B cell (primary cell): ENCODE measurements at regions not wholly inside any gene's neighbourhood (a gene's known extent, or its start where the extent isn't known, plus 50 kb on each side); places are given as distances from the start of the nearest gene placed in this dataset.

Experiments used
- ATAC-seq: fragments of 200-7000 bp; cut with Tn5 transposase; one replicate; pipeline ENCODE4 v1.10.0; 2021; ENCODE audit warnings: low read depth, mild to moderate bottlenecking, moderate number of reproducible peaks, moderate library complexity
- CTCF ChIA-PET: fragments of 350-600 bp; sonication (Branson Sonifier 250); formaldehyde crosslinking; loops from one replicate; lab custom pipeline; 2021; ENCODE audit warnings: antibody characterized with exemption, inconsistent platforms; lab: Charles Lee
- POLR2A ChIA-PET: fragments of 350-600 bp; sonication (Branson Sonifier 250); formaldehyde crosslinking; loops from one replicate; lab custom pipeline; 2021; ENCODE audit warnings: antibody characterized with exemption; lab: Charles Lee
- DNase-seq: peaks from one replicate; pipeline ENCODE4 v3.0.0; 2013
- H2AFZ ChIP-seq: 2 replicates; pipeline ENCODE4 v1.6.1; 2012; ENCODE audit warnings: mild to moderate bottlenecking, low read depth, low read length; ENCODE audit not compliant: insufficient read depth, poor library complexity, severe bottlenecking
- H3K27ac ChIP-seq, 2 donors: 1 replicate in 1 of 2; 2 replicates in 1 of 2; pipeline ENCODE4 v1.5.1; 2012 to 2013; ENCODE audit warnings: low read length in 2 of 2, mild to moderate bottlenecking in 2 of 2, moderate library complexity in 1 of 2
- H3K27me3 ChIP-seq, 4 experiments: fragments of 200-600 bp in 1 of 4; sonication (generic) in 1 of 4; replicated peaks in 1 of 4; 1 replicate in 2 of 4; 2 replicates in 2 of 4; pipeline versions ENCODE4 v1.6.1 to v1.7.0; 2013 to 2016; ENCODE audit warnings: low read length in 3 of 4, mild to moderate bottlenecking in 2 of 4, mixed read lengths in 1 of 4, moderate library complexity in 1 of 4; ENCODE audit not compliant: insufficient read depth in 4 of 4, control insufficient read depth in 3 of 4; ENCODE audit errors: control extremely low read depth in 1 of 4
- H3K36me3 ChIP-seq, 2 experiments: replicated peaks in 1 of 2; 1 replicate in 1 of 2; 2 replicates in 1 of 2; pipeline versions ENCODE4 v1.6.1 to v1.7.1; 2013; ENCODE audit warnings: low read length in 1 of 2; ENCODE audit not compliant: insufficient read depth in 2 of 2, control insufficient read depth in 1 of 2; ENCODE audit errors: control extremely low read depth in 1 of 2, extremely low read depth in 1 of 2
- H3K4me1 ChIP-seq, 2 donors: fragments of 200-600 bp in 1 of 2; sonication (generic) in 1 of 2; 1 replicate in 1 of 2; 2 replicates in 1 of 2; pipeline versions ENCODE4 v1.5.1 to v1.6.1; 2013 to 2017; ENCODE audit warnings: low read length in 2 of 2; ENCODE audit not compliant: control insufficient read depth in 2 of 2, insufficient read depth in 2 of 2
- H3K4me2 ChIP-seq: replicated peaks from 2 replicates; pipeline ENCODE3; 2012; ENCODE audit warnings: mild to moderate bottlenecking, low read depth, low read length; ENCODE audit not compliant: poor library complexity, severe bottlenecking
- H3K4me3 ChIP-seq, 5 experiments: fragments of 200-600 bp in 1 of 5; sonication (generic) in 1 of 5; 1 replicate in 3 of 5; 2 replicates in 2 of 5; pipeline versions ENCODE4 v1.5.1 to v1.7.0; 2011 to 2016; ENCODE audit warnings: low read length in 4 of 5, mild to moderate bottlenecking in 4 of 5, low read depth in 2 of 5, control low read depth in 1 of 5, moderate library complexity in 1 of 5; ENCODE audit not compliant: insufficient read depth in 1 of 5; ENCODE audit errors: control extremely low read depth in 1 of 5, extremely low read depth in 1 of 5
- H3K79me2 ChIP-seq: fragments of 200-600 bp; sonication (generic); one replicate; pipeline ENCODE4 v1.6.0; 2016; ENCODE audit warnings: low read length; ENCODE audit not compliant: control insufficient read depth, insufficient read depth
- H3K9ac ChIP-seq: fragments of 200-600 bp; sonication (generic); 2 replicates; pipeline ENCODE4 v1.6.1; 2017; ENCODE audit warnings: mild to moderate bottlenecking, low read length, moderate library complexity
- H3K9me3 ChIP-seq, 3 donors: one replicate each; pipeline versions ENCODE4 v1.6.1 to v1.7.1; 2013; ENCODE audit warnings: low read length in 2 of 3; ENCODE audit not compliant: control insufficient read depth in 2 of 3, insufficient read depth in 1 of 3; ENCODE audit errors: control extremely low read depth in 1 of 3
- H4K20me1 ChIP-seq: 2 replicates; pipeline ENCODE4 v1.6.0; 2012; ENCODE audit warnings: mild to moderate bottlenecking, low read length; ENCODE audit not compliant: insufficient read depth, control insufficient read depth, poor library complexity, severe bottlenecking
- H3K27ac Mint-ChIP-seq: one replicate; pipeline ENCODE4 v1.8.0; 2021; ENCODE audit warnings: mixed read lengths
- H3K27me3 Mint-ChIP-seq: one replicate; pipeline ENCODE4 v1.8.0; 2021; ENCODE audit warnings: mixed read lengths
- H3K4me1 Mint-ChIP-seq: one replicate; pipeline ENCODE4 v1.8.0; 2021; ENCODE audit warnings: mixed read lengths
- H3K4me3 Mint-ChIP-seq: one replicate; pipeline ENCODE4 v1.8.0; 2021; ENCODE audit warnings: mixed read lengths
- H3K9me3 Mint-ChIP-seq: one replicate; pipeline ENCODE4 v1.8.0; 2022; ENCODE audit warnings: mixed read lengths; ENCODE audit not compliant: insufficient read depth
- EZH2 ChIP-seq: IDR thresholded peaks from 2 replicates; pipeline ENCODE4 v1.6.1; 2012; ENCODE audit warnings: borderline replicate concordance, low read depth, mild to moderate bottlenecking, moderate library complexity, low read length; ENCODE audit not compliant: insufficient read depth, poor library complexity, severe bottlenecking
- WGBS: methylation state at CpG from one replicate; pipeline ENCODE4 v1.1.5; 2013; ENCODE audit warnings: missing lambda C conversion rate; ENCODE audit not compliant: insufficient coverage; 5-methylcytosine and 5-hydroxymethylcytosine counted together
- intact Hi-C: fragments of 100-400 bp; cut with micrococcal nuclease; formaldehyde crosslinking; loops from one replicate; pipeline ENCODE4 v1.10.0; 2022
- TF ChIP-seq, protein P1 (sequence below): fragments of 200-600 bp; IDR thresholded peaks from one replicate; pipeline ENCODE4 v1.8.0; 2022; ENCODE audit warnings: antibody characterized with exemption, mild to moderate bottlenecking

DNA sequence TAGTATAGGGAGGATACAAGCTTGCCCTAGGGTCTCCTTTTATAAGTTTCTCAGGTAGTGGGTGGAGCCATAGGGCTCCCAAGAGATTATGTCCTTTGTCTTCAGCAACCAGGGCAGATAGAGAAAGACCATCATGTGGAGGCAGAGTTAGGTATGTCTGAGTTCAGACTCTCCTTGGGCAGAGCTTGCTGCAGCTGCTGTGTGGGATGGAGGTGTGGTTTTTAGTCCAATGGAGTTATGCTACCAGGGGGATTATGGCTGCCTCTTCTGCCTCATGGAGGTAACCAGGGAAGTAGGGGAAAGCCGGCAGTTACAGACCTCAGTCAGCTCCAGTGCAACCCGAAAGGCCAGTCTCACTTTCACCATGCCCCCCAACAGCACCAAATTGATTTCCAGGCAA, 220.5 kb downstream of the NECTIN3 start:
- intact Hi-C loops, result no loop called here
- Histone ChIP-seq H3K79me2 (no peaks in the 10 kb centered on the region), H3K9me3 (no peaks in the 10 kb centered on the region), H3K4me3 (no peak overlapping the region), H3K4me2 (no peak overlapping the region), H4K20me1 (no peaks in the 10 kb centered on the region), H3K36me3 (no peaks in the 10 kb centered on the region), H3K9ac (no peak overlapping the region), H3K4me1 (no peaks in the 10 kb centered on the region), H3K27ac (no peak overlapping the region), H3K27me3 (no peaks in the 10 kb centered on the region), H2AFZ (no peak overlapping the region)
- Mint-ChIP-seq H3K27me3 (no peaks in the 10 kb centered on the region), H3K4me1 (no peaks in the 10 kb centered on the region), H3K4me3 (no peak overlapping the region), H3K9me3 (no peaks in the 10 kb centered on the region), H3K27ac (no peak overlapping the region)
- WGBS, result 94% methylated on average over 2 of the region's 2 CpGs
- no peak for DNase-seq
- TF ChIP-seq, protein P1, sequence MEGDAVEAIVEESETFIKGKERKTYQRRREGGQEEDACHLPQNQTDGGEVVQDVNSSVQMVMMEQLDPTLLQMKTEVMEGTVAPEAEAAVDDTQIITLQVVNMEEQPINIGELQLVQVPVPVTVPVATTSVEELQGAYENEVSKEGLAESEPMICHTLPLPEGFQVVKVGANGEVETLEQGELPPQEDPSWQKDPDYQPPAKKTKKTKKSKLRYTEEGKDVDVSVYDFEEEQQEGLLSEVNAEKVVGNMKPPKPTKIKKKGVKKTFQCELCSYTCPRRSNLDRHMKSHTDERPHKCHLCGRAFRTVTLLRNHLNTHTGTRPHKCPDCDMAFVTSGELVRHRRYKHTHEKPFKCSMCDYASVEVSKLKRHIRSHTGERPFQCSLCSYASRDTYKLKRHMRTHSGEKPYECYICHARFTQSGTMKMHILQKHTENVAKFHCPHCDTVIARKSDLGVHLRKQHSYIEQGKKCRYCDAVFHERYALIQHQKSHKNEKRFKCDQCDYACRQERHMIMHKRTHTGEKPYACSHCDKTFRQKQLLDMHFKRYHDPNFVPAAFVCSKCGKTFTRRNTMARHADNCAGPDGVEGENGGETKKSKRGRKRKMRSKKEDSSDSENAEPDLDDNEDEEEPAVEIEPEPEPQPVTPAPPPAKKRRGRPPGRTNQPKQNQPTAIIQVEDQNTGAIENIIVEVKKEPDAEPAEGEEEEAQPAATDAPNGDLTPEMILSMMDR, result no peak
- TF ChIP-seq EZH2, result no peak
- POLR2A ChIA-PET, result no interaction called here
- no peak for ATAC-seq
- CTCF ChIA-PET, result no interaction called here

DNA sequence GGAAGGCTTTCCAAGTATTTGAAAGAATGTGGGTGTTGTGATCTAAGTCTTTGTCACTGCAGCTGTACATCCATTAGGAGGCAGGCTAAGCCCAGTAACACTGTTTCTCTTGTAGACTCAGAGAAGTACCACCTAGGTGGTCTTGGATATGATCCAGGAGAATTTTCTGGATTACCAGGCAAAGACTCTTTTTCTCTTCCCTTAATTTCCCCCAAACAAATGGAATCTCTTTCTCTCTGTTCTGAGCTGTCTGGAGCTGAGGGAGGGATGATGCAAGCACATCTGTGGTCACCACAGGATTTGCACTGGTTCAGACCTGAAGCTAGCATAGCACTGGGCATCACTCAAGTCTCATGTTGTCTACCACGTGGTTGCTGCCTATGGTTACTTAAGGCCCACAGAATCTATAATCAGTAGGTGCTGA, 227.6 kb downstream of the NECTIN3 start:
- Histone ChIP-seq H4K20me1 (no peaks in the 10 kb centered on the region), H3K36me3 (no peaks in the 10 kb centered on the region), H3K27me3 (no peaks in the 10 kb centered on the region), H2AFZ (no peak overlapping the region), H3K27ac (no peak overlapping the region), H3K4me3 (no peak overlapping the region), H3K79me2 (no peaks in the 10 kb centered on the region), H3K9ac (no peak overlapping the region), H3K4me2 (no peak overlapping the region), H3K9me3 (no peaks in the 10 kb centered on the region), H3K4me1 (no peaks in the 10 kb centered on the region)
- Mint-ChIP-seq H3K4me3 (no peak overlapping the region), H3K27me3 (peaks cover 11% of the 10 kb centered on the region), H3K9me3 (no peaks in the 10 kb centered on the region), H3K27ac (no peak overlapping the region), H3K4me1 (no peaks in the 10 kb centered on the region)
- intact Hi-C loops, result no loop called here
- CTCF ChIA-PET, result interaction anchor here (0.6 kb wide), 1 partner anchor 484 kb away, joined by 3 read pairs; no protein-coding TSS in a partner anchor
- POLR2A ChIA-PET, result no interaction called here
- WGBS, result 83% methylated on average over 1 of the region's 1 CpG
- ATAC-seq (no peak), DNase-seq (no peak)
- TF ChIP-seq EZH2, result no peak
- TF ChIP-seq, protein P1, result no peak
